HG03432 (cell line): ENCODE measurements at regions not wholly inside any gene's neighbourhood (a gene's known extent, or its start where the extent isn't known, plus 50 kb on each side); places are given as distances from the start of the nearest gene placed in this dataset.

Experiments
- ATAC-seq: cut with Tn5 transposase; IDR thresholded peaks from one replicate; pipeline ENCODE4 v1.9.1; 2021; ENCODE audit warnings: mild to moderate bottlenecking, moderate library complexity; ENCODE audit not compliant: unreplicated experiment

GRCh38 chr3:106792716-106793115, 584.5 kb upstream of the CCDC54 start:
- no peak for ATAC-seq

GRCh38 chr3:106794442-106794841, 582.8 kb upstream of the CCDC54 start:
- ATAC-seq = no peak

GRCh38 chr3:106795553-106795952, 581.7 kb upstream of the CCDC54 start:
- no peak for ATAC-seq

- no peak for ATAC-seq
Measured at GRCh38 chr3:106797461-106797860, 579.8 kb upstream of the CCDC54 start.

GRCh38 chr3:106805625-106806024, 571.6 kb upstream of the CCDC54 start:
- no peak for ATAC-seq

- ATAC-seq = no peak
Measured at GRCh38 chr3:106806964-106807363, 570.3 kb upstream of the CCDC54 start.

- ATAC-seq = no peak
Measured at GRCh38 chr3:106809041-106809440, 568.2 kb upstream of the CCDC54 start.

- ATAC-seq = no peak
Measured at GRCh38 chr3:106809623-106810299, 567.5 kb upstream of the CCDC54 start.

- ATAC-seq = no peak
Measured at GRCh38 chr3:106810300-106810875, 566.9 kb upstream of the CCDC54 start.

GRCh38 chr3:106811376-106811775, 565.9 kb upstream of the CCDC54 start:
- ATAC-seq = no peak

- no peak for ATAC-seq
Measured at GRCh38 chr3:106813742-106814141, 563.5 kb upstream of the CCDC54 start.

- ATAC-seq = no peak
Measured at GRCh38 chr3:106814231-106814630, 563.0 kb upstream of the CCDC54 start.

- ATAC-seq = no peak
Measured at GRCh38 chr3:106816838-106817237, 560.4 kb upstream of the CCDC54 start.

GRCh38 chr3:106817706-106818105, 559.5 kb upstream of the CCDC54 start:
- ATAC-seq = no peak

GRCh38 chr3:106819440-106819839, 557.8 kb upstream of the CCDC54 start:
- no peak for ATAC-seq

GRCh38 chr3:106820726-106821362, 556.4 kb upstream of the CCDC54 start:
- no peak for ATAC-seq

- ATAC-seq = no peak
Measured at GRCh38 chr3:106821801-106822200, 555.4 kb upstream of the CCDC54 start.

- no peak for ATAC-seq
Measured at GRCh38 chr3:106822204-106822603, 555.0 kb upstream of the CCDC54 start.

GRCh38 chr3:106823701-106824100, 553.5 kb upstream of the CCDC54 start:
- ATAC-seq = no peak

- peak; percentile 65 for ATAC-seq
Measured at GRCh38 chr3:106824856-106825255, 552.4 kb upstream of the CCDC54 start.

- no peak for ATAC-seq
Measured at GRCh38 chr3:106825962-106826605, 551.2 kb upstream of the CCDC54 start.

GRCh38 chr3:106826791-106827311, 550.4 kb upstream of the CCDC54 start:
- ATAC-seq = peak; percentile 55
